ENCODE measurements at regions not wholly inside any gene's neighbourhood (a gene's known extent, or its start where the extent isn't known, plus 50 kb on each side); places are given as distances from the start of the nearest gene placed in this dataset.

DNA sequence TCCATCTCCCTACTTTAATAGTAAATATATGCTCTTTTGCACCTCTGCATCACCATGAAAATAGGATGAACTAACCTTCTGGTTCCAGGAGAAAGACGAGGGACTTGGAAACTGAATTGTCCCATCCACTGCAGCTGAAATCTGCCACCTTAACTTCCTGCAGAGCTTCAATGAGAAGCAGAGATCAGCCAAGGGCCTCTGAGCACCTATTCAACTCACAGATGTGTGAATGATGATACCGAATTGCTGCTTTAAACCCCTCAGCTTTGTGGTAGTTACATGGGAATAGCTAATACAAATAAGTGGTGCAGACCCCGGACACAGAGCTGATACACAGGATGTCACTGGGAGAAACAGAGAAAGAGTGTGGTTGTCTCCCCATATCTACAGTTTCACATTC is 616.8 kb downstream of the NCAM2 start:
- TF ChIP-seq CTCF (conservative IDR thresholded peaks at IDR 0.05) (no peak), EZH2 (IDR thresholded peaks at IDR 0.05; ENCODE audit: low read depth) (no peak)
